ENCODE measurements at regions not wholly inside any gene's neighbourhood (a gene's known extent, or its start where the extent isn't known, plus 50 kb on each side); places are given as distances from the start of the nearest gene placed in this dataset.

- no peak overlapping the region for H3K27ac ChIP-seq
- 91 to 95% methylated on average over 1 of the region's 1 CpG for WGBS, 2 donors
- H3K27me3 ChIP-seq: no peaks in the 10 kb centered on the region
- intact Hi-C loops (cut with DNase I): no loop called here
- no peaks in the 10 kb centered on the region for H3K4me1 ChIP-seq
- no peak for TF ChIP-seq POLR2AphosphoS5 (IDR thresholded peaks at IDR 0.05)
- no peak for TF ChIP-seq EP300 (IDR thresholded peaks at IDR 0.05)
- TF ChIP-seq, protein P1, sequence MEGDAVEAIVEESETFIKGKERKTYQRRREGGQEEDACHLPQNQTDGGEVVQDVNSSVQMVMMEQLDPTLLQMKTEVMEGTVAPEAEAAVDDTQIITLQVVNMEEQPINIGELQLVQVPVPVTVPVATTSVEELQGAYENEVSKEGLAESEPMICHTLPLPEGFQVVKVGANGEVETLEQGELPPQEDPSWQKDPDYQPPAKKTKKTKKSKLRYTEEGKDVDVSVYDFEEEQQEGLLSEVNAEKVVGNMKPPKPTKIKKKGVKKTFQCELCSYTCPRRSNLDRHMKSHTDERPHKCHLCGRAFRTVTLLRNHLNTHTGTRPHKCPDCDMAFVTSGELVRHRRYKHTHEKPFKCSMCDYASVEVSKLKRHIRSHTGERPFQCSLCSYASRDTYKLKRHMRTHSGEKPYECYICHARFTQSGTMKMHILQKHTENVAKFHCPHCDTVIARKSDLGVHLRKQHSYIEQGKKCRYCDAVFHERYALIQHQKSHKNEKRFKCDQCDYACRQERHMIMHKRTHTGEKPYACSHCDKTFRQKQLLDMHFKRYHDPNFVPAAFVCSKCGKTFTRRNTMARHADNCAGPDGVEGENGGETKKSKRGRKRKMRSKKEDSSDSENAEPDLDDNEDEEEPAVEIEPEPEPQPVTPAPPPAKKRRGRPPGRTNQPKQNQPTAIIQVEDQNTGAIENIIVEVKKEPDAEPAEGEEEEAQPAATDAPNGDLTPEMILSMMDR (IDR thresholded peaks at IDR 0.05): no peak
- no peak for TF ChIP-seq POLR2A (IDR thresholded peaks at IDR 0.05)
- no peak overlapping the region for H3K4me3 ChIP-seq
- H3K36me3 ChIP-seq: no peaks in the 10 kb centered on the region
- peaks cover 0 to 10% (median 0%) of the 10 kb centered on the region in 4 donors for H3K9me3 ChIP-seq
- no peak for DNase-seq
Measured at GRCh38 chr7:67817481-67817880, 820.8 kb downstream of the TYW1 start.

DNA sequence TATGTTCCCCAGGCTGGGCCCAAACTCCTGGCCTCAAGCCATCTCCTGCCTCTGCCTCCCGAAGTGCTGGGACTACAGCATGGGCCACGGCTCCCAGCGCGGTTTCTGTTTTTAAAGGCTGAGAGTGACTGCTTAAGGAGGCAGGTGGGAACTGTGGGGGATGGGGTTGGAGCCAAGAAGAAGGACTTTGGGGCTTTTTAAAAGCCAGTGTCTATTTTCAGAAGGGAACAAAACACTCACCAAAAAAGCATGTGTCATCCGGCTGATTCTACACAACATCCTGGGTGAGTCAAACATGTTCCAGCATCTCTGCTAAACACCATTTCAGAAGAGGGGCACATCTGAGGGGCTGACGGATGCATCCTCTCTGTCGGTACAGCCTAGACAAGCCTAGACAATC is 824.5 kb downstream of the TYW1 start:
- WGBS, 2 donors: 86 to 88% methylated on average over 7 of the region's 7 CpGs
- no peak overlapping the region for H3K27ac ChIP-seq
- TF ChIP-seq POLR2AphosphoS5 (IDR thresholded peaks at IDR 0.05): no peak
- TF ChIP-seq POLR2A (IDR thresholded peaks at IDR 0.05): no peak
- TF ChIP-seq, protein P1 (IDR thresholded peaks at IDR 0.05): no peak
- TF ChIP-seq EP300 (IDR thresholded peaks at IDR 0.05): no peak
- no peak overlapping the region for H3K4me3 ChIP-seq
- H3K36me3 ChIP-seq: no peaks in the 10 kb centered on the region
- no peak for DNase-seq
- H3K4me1 ChIP-seq: no peaks in the 10 kb centered on the region
- no peaks in the 10 kb centered on the region for H3K27me3 ChIP-seq
- intact Hi-C loops (cut with DNase I): no loop called here
- H3K9me3 ChIP-seq: peaks cover 0 to 15% (median 0%) of the 10 kb centered on the region in 4 donors

- Histone ChIP-seq H3K36me3 (no peaks in the 10 kb centered on the region), H3K9me3 (peaks cover 0 to 15% (median 0%) of the 10 kb centered on the region in 4 donors), H3K4me3 (no peak overlapping the region), H3K4me1 (no peaks in the 10 kb centered on the region), H3K27ac (no peak overlapping the region), H3K27me3 (no peaks in the 10 kb centered on the region)
- intact Hi-C loops (cut with DNase I): no loop called here
- TF ChIP-seq POLR2A (IDR thresholded peaks at IDR 0.05): no peak
- TF ChIP-seq, protein P1 (IDR thresholded peaks at IDR 0.05): no peak
- no peak for TF ChIP-seq EP300 (IDR thresholded peaks at IDR 0.05)
- no peak for TF ChIP-seq POLR2AphosphoS5 (IDR thresholded peaks at IDR 0.05)
- DNase-seq: no peak
- 42 to 68% methylated on average over 4 of the region's 4 CpGs for WGBS, 2 donors
Measured at GRCh38 chr7:67823345-67823744, 826.7 kb downstream of the TYW1 start.

GRCh38 chr7:67825356-67825755 is 828.7 kb downstream of the TYW1 start:
- no peak overlapping the region for H3K27ac ChIP-seq
- H3K4me3 ChIP-seq: no peak overlapping the region
- WGBS, 2 donors: 49 to 75% methylated on average over 1 of the region's 1 CpG
- H3K36me3 ChIP-seq: no peaks in the 10 kb centered on the region
- no peak for DNase-seq
- no peaks in the 10 kb centered on the region for H3K4me1 ChIP-seq
- intact Hi-C loops (cut with DNase I): no loop called here
- peaks cover 0 to 11% (median 0%) of the 10 kb centered on the region in 4 donors for H3K9me3 ChIP-seq
- no peaks in the 10 kb centered on the region for H3K27me3 ChIP-seq
- TF ChIP-seq POLR2A (IDR thresholded peaks at IDR 0.05) (no peak), EP300 (IDR thresholded peaks at IDR 0.05) (no peak), POLR2AphosphoS5 (IDR thresholded peaks at IDR 0.05) (no peak)
- TF ChIP-seq, protein P1 (IDR thresholded peaks at IDR 0.05): no peak

- WGBS, 2 donors: 88 to 92% methylated on average over 4 of the region's 4 CpGs
- no peaks in the 10 kb centered on the region for H3K27me3 ChIP-seq
- TF ChIP-seq POLR2AphosphoS5 (IDR thresholded peaks at IDR 0.05) (no peak), EP300 (IDR thresholded peaks at IDR 0.05) (no peak), POLR2A (IDR thresholded peaks at IDR 0.05) (no peak)
- TF ChIP-seq, protein P1 (IDR thresholded peaks at IDR 0.05): no peak
- peaks cover 0 to 8% (median 8%) of the 10 kb centered on the region in 4 donors for H3K4me1 ChIP-seq
- DNase-seq: no peak
- no peaks in the 10 kb centered on the region for H3K36me3 ChIP-seq
- peaks cover 0 to 4% (median 0%) of the 10 kb centered on the region in 4 donors for H3K9me3 ChIP-seq
- intact Hi-C loops (cut with DNase I): no loop called here
- H3K4me3 ChIP-seq: no peak overlapping the region
- no peak overlapping the region for H3K27ac ChIP-seq
Measured at GRCh38 chr7:67841896-67842295, 845.3 kb downstream of the TYW1 start.
